HG03342 (cell line): ENCODE measurements at regions not wholly inside any gene's neighbourhood (a gene's known extent, or its start where the extent isn't known, plus 50 kb on each side); places are given as distances from the start of the nearest gene placed in this dataset.
"Not testable (repeated sequence)": the region's sequence is repeated elsewhere in the genome, so short reads cannot be mapped to it uniquely, and the experiment has no call there.

ENCODE experiments used
- ATAC-seq: cut with Tn5 transposase; IDR thresholded peaks from one replicate; pipeline ENCODE4 v1.9.1; 2021; ENCODE audit warnings: mild to moderate bottlenecking, moderate library complexity; ENCODE audit not compliant: unreplicated experiment

- ATAC-seq, result no peak
Observed at GRCh38 chr12:60231976-60232907, 636.4 kb downstream of the SLC16A7 start.

- ATAC-seq, result not testable (repeated sequence)
Observed at GRCh38 chr12:60234611-60235195, 638.9 kb downstream of the SLC16A7 start.

- no peak for ATAC-seq
Observed at GRCh38 chr12:60235261-60235660, 639.4 kb downstream of the SLC16A7 start.

DNA sequence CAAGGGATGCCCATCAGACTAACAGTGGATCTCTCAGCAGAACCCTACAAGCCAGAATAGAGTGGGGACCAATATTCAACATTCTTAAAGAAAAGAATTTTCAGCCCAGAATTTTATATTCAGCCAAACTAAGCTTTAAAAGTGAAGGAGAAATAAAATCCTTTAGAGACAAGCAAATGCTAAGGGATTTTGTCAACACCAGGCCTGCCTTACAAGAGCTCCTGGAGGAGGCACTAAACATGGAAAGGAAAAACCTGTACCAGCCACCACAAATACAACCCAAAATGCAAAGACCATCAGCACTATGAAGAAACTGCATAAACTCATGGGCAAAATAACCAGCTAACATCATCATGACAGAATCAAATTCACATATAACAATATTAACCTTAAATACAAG, 640.6 kb downstream of the SLC16A7 start:
- not testable (repeated sequence) for ATAC-seq

DNA sequence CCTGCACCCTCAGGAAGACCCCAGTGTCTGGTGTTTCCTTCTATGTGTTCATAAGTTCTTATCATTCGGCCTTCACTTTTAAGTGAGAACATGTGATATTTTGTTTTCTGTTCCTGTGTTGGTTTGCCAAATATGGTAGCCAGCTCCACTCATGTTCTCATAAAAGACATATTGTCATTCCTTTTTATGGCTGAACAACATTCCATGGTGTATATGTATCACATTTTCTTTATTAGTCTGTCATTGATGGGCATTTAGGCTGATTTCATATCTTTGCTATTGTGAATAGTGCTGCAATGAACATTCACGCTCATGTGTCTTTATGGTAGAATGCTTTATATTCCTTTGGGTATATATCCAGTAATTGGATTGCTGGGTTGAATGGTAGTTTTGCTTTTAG, 645.1 kb downstream of the SLC16A7 start:
- ATAC-seq, result no peak

GRCh38 chr12:60251091-60251490, 655.3 kb downstream of the SLC16A7 start:
- no peak for ATAC-seq

- ATAC-seq, result no peak
Observed at GRCh38 chr12:60252359-60253096, 656.7 kb downstream of the SLC16A7 start.

GRCh38 chr12:60255044-60255443, 659.2 kb downstream of the SLC16A7 start:
- no peak for ATAC-seq

GRCh38 chr12:60257063-60257462, 661.2 kb downstream of the SLC16A7 start:
- ATAC-seq, result no peak

DNA sequence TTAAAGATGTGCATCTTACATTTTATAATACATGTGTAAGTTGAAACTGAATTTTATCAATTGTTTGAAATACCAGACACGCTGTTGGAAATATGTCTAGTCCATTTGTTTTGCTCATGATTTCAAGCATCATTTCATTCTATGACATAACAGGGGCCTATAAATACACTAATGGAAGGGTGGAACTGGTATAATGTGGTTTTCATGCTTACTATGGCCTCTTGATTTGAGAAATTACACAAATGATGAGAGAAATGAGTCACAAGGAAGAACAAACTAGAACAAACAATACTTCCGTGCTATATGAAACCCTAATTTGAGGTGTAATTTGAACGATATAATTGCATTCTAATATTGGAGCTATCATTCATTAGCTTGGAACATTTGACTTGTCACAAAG, 663.4 kb downstream of the SLC16A7 start:
- ATAC-seq, result no peak

DNA sequence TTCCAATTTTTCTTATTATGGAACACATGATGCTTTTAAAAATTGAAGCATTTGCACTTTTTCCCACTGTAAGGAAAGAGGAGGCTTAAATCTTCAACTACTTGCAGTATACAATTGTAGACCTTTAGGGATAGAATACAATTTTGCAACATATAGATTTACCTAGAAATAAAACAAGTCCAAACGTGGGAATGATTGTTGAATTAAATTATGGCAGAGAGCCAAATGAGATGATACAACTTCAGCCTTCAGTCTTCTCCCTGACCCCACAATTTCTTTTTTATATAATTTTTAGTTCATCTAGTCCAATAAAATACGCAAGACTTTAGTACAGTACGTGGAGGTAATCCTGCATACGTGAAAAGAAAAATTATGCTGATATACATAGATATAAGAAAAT, 666.5 kb downstream of the SLC16A7 start:
- no peak for ATAC-seq

- no peak for ATAC-seq
Observed at GRCh38 chr12:60263161-60263560, 667.3 kb downstream of the SLC16A7 start.

DNA sequence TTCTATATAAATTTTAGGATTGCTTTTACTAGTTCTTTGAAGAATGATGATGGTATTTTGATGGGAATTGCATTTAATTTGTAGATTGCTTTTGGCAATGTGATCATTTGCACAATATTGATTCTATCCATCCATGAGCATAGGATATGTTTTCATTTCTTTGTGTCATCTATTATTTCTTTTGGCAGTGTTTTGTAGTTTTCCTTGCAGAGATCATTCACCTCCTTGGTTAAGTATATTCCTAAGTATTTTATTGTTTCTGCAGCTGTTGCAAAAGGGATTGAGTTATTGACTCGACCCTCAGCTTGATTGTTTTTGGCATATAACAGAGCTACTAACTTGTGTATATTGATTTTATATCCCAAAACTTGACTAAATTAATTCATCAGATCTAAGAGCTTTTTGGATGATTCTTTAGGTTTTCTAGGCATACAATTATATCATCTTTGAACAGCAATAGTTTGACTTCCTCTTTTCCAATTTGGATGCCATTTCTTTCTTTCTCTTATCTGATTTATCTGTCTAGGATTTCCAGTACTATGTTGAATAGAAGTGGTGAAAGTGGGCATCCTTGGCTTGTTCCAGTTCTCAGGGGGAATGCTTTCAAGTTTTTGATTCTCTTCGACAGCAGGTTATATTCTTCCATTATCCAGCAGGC, 668.1 kb downstream of the SLC16A7 start:
- ATAC-seq, result no peak

DNA sequence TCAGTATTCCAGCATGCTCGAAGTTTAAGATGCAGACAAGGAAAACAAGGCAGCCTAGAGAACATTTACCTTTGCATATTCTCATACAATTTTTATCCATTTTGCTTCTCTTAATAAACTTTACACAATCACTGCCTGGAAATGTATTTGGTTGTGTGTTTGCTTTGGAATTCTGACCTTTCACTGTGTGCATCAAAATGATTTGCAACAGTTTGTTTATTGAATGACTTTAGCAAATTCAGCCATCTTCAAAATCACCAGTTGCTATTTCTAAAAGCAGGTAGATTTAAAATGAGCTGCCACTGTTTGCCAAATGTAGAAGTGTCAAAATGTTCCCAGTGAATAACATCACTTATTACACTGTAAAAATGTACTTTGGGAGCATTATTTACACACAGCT, 669.9 kb downstream of the SLC16A7 start:
- ATAC-seq, result no peak

DNA sequence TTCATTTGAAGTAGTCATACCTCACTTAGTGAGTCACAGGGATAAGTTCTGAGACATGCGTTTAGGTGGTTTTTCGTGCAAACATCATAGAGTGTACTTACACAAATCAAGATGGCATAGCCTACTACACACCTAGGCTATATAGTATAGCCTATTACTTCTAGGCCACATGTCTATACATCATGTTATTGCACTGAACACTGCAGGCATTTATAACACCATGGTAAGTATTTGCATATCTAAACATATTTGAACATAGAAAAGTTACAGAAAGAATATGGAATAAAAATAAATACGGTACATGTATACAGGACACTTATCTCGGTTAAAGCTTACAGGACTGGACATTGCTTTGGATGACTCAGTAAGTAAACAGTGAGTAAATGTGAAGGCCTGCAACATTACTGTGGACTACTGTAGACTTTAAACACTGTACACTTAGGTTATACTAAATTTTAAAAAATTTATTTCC, 670.6 kb downstream of the SLC16A7 start:
- ATAC-seq, result no peak

DNA sequence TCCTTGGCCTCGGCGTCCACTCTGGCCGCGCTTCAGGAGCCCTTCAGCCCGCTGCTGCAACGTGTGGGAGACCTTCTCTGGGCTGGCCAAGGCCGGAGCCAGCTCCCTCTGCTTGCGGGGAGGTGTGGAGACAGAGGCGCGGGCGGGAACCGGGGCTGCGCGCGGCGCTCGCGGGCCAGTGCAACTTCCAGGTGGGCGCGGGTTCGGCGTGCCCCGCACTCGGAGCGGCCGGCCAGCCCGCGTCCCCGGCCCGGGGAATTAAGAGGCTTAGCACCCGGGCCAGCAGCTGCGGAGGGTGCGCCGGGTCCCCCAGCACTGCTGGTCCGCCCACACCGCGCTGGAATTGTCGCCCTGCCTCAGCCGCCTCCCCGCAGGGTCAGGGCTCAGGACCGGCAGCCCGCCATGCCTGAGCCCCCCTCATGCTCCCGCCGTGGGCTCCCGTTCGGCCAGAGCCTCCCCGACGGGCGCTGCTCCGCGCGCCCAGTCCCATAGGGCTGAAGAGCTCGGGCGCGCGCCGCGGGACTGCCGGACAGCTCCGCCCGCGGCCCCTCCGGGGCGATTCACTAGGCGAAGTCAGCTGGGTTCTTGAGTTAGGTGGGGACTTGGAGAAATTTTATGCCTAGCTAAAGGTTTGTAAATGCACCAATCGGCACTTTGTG, 673.9 kb downstream of the SLC16A7 start:
- no peak for ATAC-seq

DNA sequence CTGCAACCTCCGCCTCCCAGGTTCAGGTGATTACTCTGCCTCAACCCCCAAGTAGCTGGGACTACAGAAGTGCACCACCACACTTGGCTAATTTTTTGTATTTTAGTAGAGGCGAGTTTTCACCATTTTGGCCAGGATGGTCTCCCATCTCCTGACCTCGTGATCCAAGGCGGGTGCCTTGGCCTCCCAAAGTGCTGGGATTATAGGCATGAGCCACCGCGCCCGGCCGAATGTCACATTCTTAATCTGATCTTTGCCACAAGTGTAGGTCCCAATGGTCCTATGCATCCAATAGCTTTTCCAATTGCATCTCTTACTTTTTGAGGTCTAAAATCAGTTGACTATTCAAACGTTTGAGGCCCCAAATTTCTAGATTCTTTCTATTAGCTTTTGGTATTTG, 676.0 kb downstream of the SLC16A7 start:
- no peak for ATAC-seq

DNA sequence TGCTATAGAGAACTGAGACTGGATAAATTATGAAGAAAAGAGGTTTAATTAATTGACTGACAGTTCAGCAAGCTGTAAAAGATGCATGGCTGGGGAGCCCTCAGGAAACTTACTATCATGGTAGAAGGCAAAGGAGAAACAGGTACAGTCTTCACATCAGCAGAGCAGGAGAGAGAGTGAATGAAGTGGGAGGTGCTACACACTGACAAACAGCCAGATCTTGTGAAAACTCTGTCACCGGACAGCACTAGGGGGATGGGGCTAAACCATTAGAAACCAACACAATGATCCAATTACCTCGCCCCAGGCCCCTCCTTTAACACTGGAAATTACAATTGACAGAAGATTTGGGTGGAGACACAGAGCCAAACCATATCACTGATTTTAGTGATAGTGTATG, 682.4 kb downstream of the SLC16A7 start:
- no peak for ATAC-seq

- ATAC-seq, result no peak
Observed at GRCh38 chr12:60279221-60279620, 683.4 kb downstream of the SLC16A7 start.

DNA sequence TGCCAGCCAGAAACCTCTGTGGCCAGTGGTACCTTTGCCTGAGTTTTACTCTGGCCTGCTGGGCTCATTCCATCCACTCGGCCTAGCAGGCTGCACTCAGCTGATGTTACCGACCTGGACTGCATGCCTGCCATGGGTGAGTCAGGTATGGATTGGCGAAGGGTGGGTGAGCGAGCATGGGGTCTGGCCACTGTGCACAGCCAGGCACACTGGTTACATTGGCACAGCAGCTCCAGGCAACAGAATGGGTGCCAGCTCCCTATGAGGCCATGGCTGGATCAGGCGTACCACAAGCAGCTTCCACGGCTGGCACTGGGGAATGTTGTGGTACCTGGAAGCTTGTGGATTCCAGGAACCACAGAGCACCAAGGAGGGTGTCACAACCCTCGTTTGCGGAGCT, 685.7 kb downstream of the SLC16A7 start:
- no peak for ATAC-seq

DNA sequence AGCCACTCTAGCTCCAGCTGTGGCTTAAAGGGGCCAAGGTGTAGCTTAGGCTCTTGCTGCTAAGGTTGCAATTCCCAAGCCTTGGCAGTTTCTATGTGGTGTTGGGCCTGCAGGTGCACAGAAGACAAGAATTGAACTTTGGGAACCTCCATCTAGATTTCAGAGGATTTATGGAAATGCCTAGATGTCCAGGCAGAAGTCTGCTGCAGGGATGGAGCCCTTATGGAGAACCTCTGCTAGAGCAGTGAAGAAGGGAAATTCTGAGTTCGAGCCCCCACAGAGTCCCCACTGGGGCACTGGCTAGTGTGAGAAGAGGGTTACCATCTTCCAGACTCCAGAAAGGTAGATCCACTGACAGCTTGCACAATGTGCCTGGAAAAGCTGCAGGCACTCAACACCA, 694.7 kb downstream of the SLC16A7 start:
- no peak for ATAC-seq
